MM.1S (cell line): ENCODE measurements at regions not wholly inside any gene's neighbourhood (a gene's known extent, or its start where the extent isn't known, plus 50 kb on each side); places are given as distances from the start of the nearest gene placed in this dataset.

ENCODE experiments used
- DNase-seq: peaks from one replicate; pipeline ENCODE4 v3.0.0-alpha.2; 2015
- H2AFZ ChIP-seq: fragments of 300-600 bp; sonication (generic); 2 replicates; pipeline ENCODE4 v1.6.0; 2016; ENCODE audit warnings: antibody characterized with exemption, low read length
- H3F3A ChIP-seq: fragments of 300-600 bp; sonication (generic); 2 replicates; pipeline ENCODE4 v1.6.1; 2016; ENCODE audit warnings: mild to moderate bottlenecking, antibody characterized with exemption, low read length, moderate library complexity, mixed read lengths; ENCODE audit not compliant: insufficient read depth
- H3K27ac ChIP-seq: fragments of 300-600 bp; sonication (generic); 2 replicates; pipeline ENCODE4 v1.5.1; 2016; ENCODE audit warnings: mild to moderate bottlenecking, low read length
- H3K27me3 ChIP-seq: fragments of 300-600 bp; sonication (generic); replicated peaks from 2 replicates; pipeline ENCODE4 v1.6.0; 2016; ENCODE audit warnings: low read length; ENCODE audit not compliant: insufficient read depth
- H3K36me3 ChIP-seq: fragments of 300-600 bp; sonication (generic); replicated peaks from 2 replicates; pipeline ENCODE4 v1.6.1; 2016; ENCODE audit warnings: mild to moderate bottlenecking, low read length, mixed read lengths; ENCODE audit not compliant: insufficient read depth
- H3K4me1 ChIP-seq: fragments of 300-600 bp; sonication (generic); 2 replicates; pipeline ENCODE4 v1.6.1; 2016; ENCODE audit warnings: low read length, mixed read lengths
- H3K4me2 ChIP-seq: fragments of 300-600 bp; sonication (generic); 2 replicates; pipeline ENCODE4 v1.6.0; 2016; ENCODE audit warnings: low read depth, low read length
- H3K4me3 ChIP-seq: fragments of 300-600 bp; sonication (generic); 2 replicates; pipeline ENCODE4 v1.5.1; 2016; ENCODE audit warnings: low read length, mixed read lengths
- H3K79me2 ChIP-seq: fragments of 300-600 bp; sonication (generic); 2 replicates; pipeline ENCODE4 v1.6.1; 2016; ENCODE audit warnings: mixed run types, low read length, mixed read lengths
- H3K9ac ChIP-seq: fragments of 300-600 bp; sonication (generic); 2 replicates; pipeline ENCODE4 v1.6.1; 2016; ENCODE audit warnings: low read length, mixed read lengths
- H3K9me2 ChIP-seq: fragments of 300-600 bp; sonication (generic); replicated peaks from 2 replicates; pipeline ENCODE4 v1.6.1; 2016; ENCODE audit warnings: mild to moderate bottlenecking, low read length, mixed read lengths; ENCODE audit not compliant: insufficient read depth
- H3K9me3 ChIP-seq: fragments of 300-600 bp; sonication (generic); replicated peaks from 2 replicates; pipeline ENCODE4 v1.6.1; 2016; ENCODE audit warnings: mild to moderate bottlenecking, low read length, mixed read lengths; ENCODE audit not compliant: insufficient read depth
- H4K20me1 ChIP-seq: fragments of 300-600 bp; sonication (generic); 2 replicates; pipeline ENCODE4 v1.6.1; 2016; ENCODE audit warnings: mild to moderate bottlenecking, low read length, moderate library complexity, mixed read lengths; ENCODE audit not compliant: insufficient read depth
- EZH2 ChIP-seq: fragments of 300-600 bp; sonication (generic); optimal IDR thresholded peaks from 2 replicates; pipeline ENCODE3; 2017; ENCODE audit warnings: low read depth, mild to moderate bottlenecking, antibody characterized with exemption, low read length, mixed read lengths
- EZH2phosphoT487 ChIP-seq: fragments of 300-600 bp; sonication (generic); IDR thresholded peaks from 2 replicates; pipeline ENCODE4 v1.6.1; 2018; ENCODE audit warnings: antibody characterized with exemption, low read length
- TF ChIP-seq, protein P1 (sequence below): fragments of 300-600 bp; sonication (generic); IDR thresholded peaks from 2 replicates; pipeline ENCODE4 v1.5.1; 2016; ENCODE audit warnings: antibody characterized with exemption, low read length, mixed read lengths

DNA sequence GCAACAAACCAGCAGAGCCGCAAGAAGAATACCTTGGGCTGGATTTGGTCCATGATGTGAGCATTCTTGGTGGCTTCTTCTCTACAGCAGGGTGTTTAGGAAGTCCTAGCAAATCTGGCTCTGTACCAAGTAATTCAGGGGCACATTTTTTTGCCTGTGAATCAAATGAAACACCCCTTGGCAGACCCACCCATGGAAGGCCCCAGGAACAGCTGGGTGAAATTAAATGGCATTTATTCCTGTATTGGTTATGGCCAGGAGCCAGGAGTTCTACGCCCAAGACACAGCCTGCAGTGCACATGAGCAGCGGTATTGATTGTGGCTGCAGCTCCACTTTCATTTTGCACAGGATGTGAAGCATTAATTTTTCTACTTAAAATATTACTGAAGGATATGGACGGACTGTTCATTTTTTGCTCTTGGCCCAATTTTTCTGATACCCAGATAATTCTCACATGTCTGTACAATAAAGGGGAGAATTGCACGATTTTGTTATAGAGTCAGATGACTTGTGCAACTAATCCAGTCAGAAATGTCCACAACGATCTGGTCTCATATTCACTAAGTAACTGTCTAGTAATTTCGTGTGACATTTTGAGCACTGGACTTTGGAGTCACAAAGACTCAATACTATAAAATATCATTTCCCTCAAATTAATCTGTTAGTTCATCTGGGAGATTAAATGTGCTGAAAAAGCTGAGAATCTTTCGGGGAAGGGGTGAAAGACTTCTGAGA lies 120.7 kb upstream of the APC start:
- peak overlapping the region; percentile 43 for H3K4me3 ChIP-seq
- H3K27ac ChIP-seq: no peak overlapping the region
- no peaks in the 10 kb centered on the region for H3K4me1 ChIP-seq
- H3K9me3 ChIP-seq: no peaks in the 10 kb centered on the region
- H3K27me3 ChIP-seq: no peaks in the 10 kb centered on the region
- H2AFZ ChIP-seq: peak overlapping the region; percentile 33
- H3K36me3 ChIP-seq: no peaks in the 10 kb centered on the region
- TF ChIP-seq EZH2phosphoT487 (no peak), EZH2 (no peak)
- TF ChIP-seq, protein P1, sequence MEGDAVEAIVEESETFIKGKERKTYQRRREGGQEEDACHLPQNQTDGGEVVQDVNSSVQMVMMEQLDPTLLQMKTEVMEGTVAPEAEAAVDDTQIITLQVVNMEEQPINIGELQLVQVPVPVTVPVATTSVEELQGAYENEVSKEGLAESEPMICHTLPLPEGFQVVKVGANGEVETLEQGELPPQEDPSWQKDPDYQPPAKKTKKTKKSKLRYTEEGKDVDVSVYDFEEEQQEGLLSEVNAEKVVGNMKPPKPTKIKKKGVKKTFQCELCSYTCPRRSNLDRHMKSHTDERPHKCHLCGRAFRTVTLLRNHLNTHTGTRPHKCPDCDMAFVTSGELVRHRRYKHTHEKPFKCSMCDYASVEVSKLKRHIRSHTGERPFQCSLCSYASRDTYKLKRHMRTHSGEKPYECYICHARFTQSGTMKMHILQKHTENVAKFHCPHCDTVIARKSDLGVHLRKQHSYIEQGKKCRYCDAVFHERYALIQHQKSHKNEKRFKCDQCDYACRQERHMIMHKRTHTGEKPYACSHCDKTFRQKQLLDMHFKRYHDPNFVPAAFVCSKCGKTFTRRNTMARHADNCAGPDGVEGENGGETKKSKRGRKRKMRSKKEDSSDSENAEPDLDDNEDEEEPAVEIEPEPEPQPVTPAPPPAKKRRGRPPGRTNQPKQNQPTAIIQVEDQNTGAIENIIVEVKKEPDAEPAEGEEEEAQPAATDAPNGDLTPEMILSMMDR: no peak
- peak; percentile 36 for DNase-seq
- H3K79me2 ChIP-seq: no peaks in the 10 kb centered on the region
- H3K9ac ChIP-seq: no peak overlapping the region
- no peaks in the 10 kb centered on the region for H3F3A ChIP-seq
- H3K9me2 ChIP-seq: no peaks in the 10 kb centered on the region
- peak overlapping the region; percentile 53 for H3K4me2 ChIP-seq
- H4K20me1 ChIP-seq: no peaks in the 10 kb centered on the region

DNA sequence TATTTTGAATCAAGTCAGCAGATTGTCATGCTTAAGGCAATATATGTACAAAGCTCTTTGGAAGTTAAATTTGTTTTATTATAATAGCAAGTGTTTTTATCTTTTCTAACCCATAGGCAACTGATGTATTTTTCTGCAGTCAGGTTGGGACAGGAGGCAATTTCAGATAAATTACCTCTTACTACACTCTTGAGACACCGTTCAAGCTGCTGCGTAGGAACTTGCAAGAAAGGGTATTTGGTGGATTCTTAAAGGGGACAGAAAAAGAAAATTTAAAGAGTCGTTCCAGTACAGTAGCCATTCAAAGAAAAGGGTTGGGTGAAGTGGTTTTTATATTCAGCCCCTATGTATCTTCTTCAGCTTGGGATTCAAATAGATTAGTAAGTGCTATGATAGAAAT lies 112.4 kb upstream of the APC start:
- Histone ChIP-seq H3K9me2 (no peaks in the 10 kb centered on the region), H3K9me3 (no peaks in the 10 kb centered on the region), H3K27ac (no peak overlapping the region), H3K79me2 (no peaks in the 10 kb centered on the region), H3K36me3 (no peaks in the 10 kb centered on the region), H3F3A (peaks cover 10% of the 10 kb centered on the region), H2AFZ (no peak overlapping the region), H3K27me3 (no peaks in the 10 kb centered on the region), H4K20me1 (no peaks in the 10 kb centered on the region), H3K4me1 (peaks cover 15% of the 10 kb centered on the region), H3K4me2 (no peak overlapping the region), H3K9ac (no peak overlapping the region), H3K4me3 (no peak overlapping the region)
- DNase-seq: no peak
- TF ChIP-seq EZH2 (no peak), EZH2phosphoT487 (no peak)
- TF ChIP-seq, protein P1: no peak

DNA sequence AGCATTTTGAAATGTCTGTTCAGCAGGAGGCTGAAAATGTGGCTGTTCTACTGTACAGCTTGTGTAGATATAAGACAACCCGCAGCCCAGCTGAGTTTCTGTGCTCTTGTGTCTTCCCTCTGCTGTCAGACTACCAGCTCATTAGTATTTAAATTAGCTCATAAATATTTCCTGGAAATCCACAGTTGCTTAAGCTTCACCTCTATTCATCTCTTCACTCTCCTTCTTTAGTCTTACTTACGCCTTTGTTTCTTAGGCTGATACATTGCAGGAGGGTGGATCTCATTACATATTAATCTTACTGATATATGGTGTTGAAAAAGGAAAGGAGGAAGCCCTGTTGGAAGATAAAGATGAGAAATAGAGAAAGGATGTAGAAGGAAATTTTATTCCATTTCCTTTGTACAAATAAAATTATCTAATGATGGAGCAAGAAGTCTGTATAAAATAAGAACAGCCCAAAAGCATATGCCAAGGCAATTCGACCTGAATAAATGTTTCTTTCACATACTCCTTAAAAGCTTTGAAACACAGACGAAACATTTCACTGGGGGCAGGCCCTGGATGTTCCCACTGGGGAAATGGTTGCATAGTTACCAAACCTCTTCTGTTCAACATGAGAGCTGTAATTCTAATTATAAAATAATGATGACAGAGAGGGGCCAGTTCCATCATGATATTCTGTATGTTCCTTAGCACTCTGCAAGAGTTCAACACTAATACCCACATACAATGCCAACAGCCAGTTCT lies 111.8 kb upstream of the APC start:
- DNase-seq: no peak
- Histone ChIP-seq H3K4me2 (no peak overlapping the region), H3K36me3 (no peaks in the 10 kb centered on the region), H3K9me3 (no peaks in the 10 kb centered on the region), H3K9ac (no peak overlapping the region), H3K9me2 (no peaks in the 10 kb centered on the region), H3K27ac (no peak overlapping the region), H3F3A (peaks cover 10% of the 10 kb centered on the region), H2AFZ (no peak overlapping the region), H3K27me3 (no peaks in the 10 kb centered on the region), H3K4me1 (peaks cover 15% of the 10 kb centered on the region), H3K4me3 (no peak overlapping the region), H4K20me1 (no peaks in the 10 kb centered on the region), H3K79me2 (no peaks in the 10 kb centered on the region)
- TF ChIP-seq, protein P1: no peak
